Bone marrow (tissue), 2 donors: ENCODE measurements at regions not wholly inside any gene's neighbourhood (a gene's known extent, or its start where the extent isn't known, plus 50 kb on each side); places are given as distances from the start of the nearest gene placed in this dataset.
A peak's percentile ranks its signal among the peaks of the same experiment; 100 is the strongest.
"Not testable (repeated sequence)": the region's sequence is repeated elsewhere in the genome, so short reads cannot be mapped to it uniquely, and the experiment has no call there.

ENCODE experiments used
- DNase-seq, 2 donors: peaks; one replicate each; lab custom pipeline; 2025; lab: John Stamatoyannopoulos, UW

DNA sequence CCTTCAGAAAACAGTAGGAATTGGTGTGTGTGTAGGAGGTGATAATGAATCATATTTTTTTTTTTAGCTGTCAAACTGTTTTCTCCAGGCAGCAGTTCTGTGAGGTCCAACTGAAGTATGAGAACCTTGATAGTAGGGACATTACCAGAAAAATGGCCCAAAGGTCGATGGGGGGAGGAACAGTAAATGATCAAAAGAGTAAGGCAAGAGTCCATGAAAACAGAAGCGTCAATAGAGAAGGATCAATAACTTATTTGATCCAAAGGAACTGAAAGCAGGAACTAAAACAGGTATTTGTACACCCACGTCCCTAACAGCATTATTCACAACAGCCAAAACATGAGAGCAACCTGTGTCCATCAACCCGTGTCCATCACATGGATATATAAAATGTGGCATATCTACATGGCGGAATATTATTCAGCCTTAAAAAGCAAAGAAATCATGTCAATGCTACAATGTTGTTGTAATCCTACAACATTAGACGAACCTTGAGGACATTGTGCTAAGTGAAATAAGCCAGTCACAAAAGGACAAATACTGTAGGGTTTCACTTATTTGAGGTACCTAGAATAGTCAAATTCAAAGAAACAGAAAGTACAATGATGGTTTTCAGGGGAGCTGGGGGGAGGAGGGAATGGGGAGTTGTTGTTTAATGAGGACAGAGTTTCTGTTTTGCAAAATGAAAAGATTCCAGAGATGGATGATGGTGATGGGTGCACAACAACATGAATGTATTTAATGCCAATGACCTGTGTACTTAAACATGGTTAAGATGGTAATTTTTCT lies 214.0 kb upstream of the KLF14 start:
- no peak for DNase-seq

DNA sequence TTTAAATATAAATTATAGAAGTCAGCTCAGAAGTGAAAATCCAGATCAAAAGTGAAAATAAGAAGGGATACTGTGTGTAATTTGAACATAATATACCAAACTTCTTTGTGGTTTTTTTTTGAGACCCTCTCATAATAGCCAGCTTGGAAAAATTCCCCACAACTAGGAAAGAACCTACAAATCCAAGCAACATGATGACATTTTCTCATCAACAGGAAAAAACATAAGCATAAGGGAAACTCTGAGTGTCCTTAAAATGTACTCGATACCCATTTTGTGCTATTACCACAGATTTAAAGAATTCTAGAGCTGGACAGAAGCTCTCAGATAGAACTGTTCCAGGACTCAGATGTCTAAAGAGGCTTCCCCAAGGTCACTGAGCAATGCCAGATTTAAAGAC lies 214.8 kb upstream of the KLF14 start:
- no peak for DNase-seq

DNA sequence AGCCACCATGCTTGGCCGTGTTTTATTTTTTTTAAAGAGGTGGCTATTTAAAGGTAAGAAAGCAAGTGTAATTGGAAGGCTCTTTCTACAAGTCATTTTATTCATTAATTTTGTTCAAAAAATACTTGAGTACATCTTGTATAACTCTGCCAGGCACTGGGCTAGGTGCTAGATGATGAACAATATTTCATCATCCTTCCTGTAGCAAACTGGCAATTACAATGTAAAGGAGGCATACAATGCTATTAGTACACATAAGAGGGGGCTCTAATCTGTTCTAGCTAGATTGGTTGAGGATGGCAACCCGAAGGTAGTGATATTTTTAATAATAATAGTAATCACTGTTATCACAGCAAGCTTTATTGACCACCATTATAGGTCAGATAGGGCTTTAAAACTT lies 215.5 kb upstream of the KLF14 start:
- DNase-seq: no peak

DNA sequence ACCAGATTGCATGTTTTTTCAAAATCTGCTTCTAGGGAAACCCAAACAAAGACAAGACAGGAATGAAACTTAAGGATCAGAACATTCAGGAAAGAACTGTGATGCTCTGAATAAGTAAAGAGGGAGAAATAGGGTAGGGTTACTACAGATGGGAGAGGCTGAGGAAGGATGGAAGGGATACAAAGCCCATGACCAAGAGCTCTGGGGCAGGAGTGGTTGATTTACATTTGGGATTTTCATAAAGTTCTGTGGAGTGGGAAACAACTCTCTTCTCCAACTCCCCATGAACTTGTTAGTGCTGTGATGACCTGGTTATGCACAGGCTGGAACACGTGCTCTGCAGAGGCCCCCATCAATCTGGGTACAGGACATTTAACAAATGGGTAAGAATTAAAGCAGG lies 216.0 kb upstream of the KLF14 start:
- DNase-seq: no peak

DNA sequence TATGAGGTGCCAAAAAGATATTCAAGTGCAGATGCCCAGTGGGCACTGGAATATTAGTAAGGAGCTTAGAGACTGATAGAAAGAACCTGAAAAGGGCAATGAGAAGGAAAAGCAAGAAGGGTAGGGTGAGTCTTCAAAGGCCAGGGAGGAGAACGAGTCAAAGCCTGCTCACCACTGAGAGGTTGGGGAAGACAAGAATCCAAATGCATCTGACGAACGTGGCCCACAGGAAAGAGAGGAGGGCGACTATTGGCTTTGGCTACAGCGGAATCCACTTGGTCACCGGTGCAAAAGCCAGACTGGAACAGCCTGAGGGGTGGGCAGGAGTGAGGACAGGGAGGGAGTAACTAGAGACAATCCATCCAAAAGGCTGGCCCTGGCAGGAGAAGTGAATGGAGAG lies 216.7 kb upstream of the KLF14 start:
- DNase-seq: no peak

DNA sequence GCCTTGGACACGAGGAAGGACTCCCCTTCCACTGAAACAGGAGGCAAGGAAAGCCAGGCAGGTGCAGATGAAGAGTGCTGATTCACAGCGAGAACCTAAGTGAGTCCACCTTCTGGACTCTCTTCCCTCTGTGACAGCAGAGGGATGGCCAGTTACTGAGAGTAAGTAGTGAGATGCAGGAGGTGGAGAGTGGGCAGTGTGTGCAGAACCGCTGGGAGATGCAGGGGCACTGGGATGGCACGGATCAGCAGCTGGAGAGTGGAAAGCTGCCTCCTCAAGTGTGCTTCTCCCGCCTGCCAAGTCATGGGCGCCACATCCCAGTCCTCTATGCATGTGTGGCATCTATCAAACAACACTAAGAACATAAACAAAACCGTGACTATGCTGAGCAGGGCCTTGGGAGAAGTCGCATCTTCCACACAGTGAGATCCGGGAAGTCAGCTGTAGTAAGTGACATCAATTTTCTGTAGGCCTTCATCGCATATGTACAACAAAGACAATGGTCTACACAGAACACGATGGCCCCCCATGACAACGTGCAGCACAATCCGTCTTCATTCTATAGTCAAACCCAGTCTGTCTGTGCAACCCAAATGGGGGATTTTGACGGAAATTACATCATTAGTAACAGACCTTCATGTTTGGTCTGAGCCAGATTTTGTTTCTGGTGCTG lies 217.4 kb upstream of the KLF14 start:
- DNase-seq: no peak

DNA sequence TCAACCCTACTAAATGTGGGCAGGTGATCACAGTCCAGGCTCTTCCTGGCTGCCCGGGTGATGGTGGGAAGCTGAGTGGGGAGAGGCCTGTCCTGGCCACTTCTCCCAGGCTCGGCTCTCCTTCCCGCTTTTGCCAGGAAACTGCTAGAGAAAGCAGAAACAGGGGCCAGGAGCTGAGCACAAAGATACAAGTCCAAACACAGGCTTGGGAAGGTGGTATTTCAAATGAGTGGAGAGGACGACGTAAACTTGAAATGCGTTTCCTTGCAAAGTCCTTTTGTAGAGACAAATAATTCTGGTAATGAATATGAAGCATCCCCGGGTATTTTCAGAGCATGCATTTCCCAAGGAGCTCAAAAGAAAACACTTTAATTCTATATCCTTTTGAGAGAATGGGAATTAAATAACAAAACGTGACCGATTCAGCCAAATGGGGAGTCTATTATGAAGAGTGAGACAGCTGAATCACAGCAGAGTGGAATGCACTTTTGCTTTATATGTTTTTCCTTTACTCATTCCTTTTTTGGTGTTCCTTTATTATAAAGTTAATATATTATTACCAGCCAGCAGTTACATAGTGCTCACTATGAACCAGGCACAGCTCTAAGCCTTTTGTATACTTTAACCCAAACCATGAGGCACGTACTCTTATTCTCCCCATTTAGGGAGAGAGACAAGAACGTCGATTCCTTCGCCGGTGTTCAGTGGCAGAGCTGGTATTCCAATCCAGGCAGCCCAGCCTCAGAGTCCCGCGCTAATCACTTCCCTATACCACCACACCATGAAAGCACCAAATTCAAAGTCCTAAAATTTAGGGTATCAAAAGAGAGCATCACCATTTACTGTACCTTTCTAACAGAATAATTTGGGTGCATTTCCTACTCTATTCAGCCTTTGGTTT lies 218.2 kb upstream of the KLF14 start:
- no peak for DNase-seq

DNA sequence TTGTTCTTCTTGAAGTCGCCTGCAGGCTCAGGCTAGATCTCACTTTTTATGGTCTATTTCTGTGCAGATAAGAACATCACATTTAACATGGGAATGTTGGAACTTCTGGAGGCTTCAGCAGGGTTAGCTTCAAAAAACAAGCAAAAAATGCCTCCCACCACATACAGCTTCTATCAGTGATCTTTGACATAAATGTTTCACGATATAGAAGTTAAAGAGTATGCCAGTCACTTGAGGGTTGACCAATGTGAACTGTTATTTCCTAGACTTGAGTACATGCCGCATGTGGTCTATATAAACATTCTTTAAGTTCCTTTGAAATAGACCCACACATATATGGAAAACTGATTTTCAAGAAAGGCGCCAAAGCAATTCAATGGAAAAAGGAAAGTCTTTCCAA lies 219.2 kb upstream of the KLF14 start:
- no peak for DNase-seq

DNA sequence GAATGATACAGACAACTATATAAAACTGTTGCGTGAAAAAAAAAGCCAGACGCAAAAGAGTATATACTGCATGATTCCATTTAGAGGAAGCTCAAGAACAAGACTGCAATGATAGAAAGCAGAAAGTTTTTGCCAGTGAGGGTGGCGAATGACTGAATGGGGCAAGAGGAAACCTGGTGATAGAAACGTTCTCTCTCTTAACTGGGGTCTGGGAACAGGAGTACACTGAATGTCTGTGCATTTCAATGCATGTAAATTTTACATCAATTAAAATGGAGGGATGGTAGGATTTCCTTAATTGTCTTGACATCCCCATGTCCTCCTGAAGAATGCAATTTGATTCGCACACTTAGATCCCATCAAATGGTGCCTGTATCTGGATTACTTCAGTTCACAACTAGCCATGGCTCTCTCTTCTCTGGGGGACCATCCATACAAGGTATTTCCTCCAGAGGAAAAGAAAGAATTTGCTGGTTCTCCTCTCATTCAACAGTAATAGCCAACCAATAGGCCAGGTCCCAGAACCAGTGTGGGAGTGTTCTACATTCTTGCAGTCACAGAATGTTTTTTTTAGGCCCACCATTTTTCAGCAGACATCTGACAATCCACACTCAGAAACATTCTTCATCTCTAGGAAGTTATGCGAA lies 221.0 kb upstream of the KLF14 start:
- no peak for DNase-seq

DNA sequence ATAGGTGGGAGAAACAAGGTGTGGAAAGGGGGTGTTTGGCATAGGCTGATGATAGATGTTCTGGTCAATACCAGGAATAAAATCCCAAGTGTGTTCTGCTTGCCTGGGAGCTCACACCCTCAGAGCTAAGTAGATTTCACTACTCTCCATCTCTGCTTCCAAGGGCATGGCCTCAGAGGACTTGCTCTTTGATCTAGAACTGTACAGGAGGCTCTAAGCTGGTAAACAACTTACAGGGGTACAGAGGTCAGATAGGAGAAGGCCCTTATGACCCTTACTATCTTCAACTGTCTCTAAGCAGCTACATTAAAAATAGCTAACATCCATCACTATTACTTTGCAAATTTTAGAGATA lies 221.5 kb upstream of the KLF14 start:
- no peak for DNase-seq

DNA sequence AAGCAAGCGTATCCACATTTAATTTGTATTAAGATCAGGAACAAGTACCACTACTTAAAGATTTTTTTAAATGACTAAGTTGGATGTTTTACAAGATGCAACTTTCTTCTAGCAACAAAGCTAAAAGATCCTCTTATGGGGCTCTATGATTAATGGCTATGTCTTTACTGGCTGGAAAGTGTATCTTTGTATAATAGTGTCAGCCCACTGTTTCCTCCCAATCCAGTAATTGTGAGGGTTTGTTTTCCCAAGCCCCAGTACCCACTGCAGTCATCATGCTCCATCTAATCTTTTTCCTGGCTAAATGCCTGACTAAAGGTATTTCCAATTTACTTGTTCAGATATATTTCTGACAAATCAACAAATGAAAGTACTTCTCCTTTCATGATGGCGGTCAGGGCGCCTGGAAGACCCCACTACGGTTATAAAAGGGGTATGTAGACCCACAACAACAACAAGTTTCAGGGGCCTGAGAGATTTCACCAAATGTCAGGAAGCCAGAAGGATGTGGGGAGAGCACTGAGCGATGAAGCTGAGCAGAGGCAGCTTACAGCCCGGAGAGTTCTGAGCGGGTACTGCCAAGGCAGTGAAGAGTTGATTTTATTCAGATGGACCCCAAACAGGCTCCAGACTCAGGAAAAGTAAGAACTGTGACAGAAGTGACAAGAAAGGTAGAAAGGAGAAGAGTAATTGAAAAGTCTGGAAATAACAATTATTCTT lies 222.6 kb upstream of the KLF14 start:
- DNase-seq: peak in 1 of 2 donors; percentile 26

DNA sequence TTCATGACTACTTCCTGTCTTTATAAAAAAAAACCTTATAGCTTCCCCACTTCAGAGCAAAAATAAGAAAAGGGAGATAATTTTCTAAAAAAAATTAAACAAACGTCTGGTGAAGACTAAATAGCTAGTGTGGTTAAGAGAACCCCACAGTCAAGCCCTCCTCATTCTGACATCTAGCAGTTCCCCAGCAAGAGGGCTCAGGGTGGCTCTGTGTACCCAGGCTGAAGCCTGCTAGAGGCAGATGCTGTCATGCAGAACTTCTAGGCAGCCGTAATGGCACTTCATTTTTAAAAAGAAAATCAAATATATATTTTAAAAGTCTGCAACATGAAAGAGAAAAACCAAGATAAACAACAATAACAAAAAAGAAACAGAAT lies 223.1 kb upstream of the KLF14 start:
- peak in 1 of 2 donors; percentile 26 for DNase-seq

DNA sequence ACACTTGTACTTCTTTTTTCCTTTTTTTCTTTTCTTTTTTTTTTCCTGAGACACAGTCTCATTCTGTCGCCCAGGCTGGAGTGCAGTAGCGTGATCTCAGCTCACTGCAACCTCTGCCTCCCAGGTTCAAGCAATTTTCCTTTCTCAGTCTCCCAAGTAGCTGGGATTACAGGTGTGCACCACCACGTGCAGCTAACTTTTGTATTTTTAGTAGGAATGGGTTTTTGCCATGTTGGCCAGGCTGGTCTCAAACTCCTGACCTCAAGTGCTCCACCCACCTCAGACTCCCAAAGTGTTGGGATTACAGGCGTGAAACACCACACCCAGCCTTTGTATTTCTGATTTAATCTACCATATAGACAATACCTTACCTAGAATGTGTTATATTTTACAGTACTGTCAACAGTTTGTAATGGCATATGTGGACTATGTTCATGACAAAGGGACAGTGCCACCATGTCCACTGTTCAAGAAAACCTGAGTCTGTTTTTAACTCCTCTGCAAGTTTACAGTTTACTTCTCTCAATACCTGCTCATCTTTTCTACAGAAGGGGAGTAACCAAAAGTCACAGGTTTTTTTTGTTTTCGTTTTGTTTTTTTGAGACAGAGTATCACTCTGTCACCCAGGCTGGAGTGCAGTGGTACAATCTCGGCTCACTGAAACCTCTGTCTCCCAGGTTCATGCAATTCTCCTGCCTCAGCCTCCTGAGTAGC lies 223.9 kb upstream of the KLF14 start:
- not testable (repeated sequence) for DNase-seq

DNA sequence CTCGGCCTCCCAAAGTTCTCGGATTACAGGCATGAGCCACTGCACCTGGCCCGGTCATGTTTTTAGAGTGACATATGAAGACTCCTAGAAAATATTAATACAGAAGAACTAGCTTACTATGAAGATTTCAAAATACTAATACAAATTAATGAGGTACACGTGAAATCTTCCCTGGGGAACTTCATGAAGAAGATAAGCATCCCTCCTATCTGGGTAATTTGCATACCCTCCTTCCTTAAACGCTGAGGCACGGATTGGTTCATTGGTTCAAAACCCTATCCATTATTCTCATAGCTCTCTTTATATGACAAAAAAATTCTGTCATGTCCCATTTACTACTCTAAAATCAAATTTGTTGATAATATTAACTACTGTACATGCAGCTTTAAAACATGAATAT lies 224.8 kb upstream of the KLF14 start:
- DNase-seq: no peak

DNA sequence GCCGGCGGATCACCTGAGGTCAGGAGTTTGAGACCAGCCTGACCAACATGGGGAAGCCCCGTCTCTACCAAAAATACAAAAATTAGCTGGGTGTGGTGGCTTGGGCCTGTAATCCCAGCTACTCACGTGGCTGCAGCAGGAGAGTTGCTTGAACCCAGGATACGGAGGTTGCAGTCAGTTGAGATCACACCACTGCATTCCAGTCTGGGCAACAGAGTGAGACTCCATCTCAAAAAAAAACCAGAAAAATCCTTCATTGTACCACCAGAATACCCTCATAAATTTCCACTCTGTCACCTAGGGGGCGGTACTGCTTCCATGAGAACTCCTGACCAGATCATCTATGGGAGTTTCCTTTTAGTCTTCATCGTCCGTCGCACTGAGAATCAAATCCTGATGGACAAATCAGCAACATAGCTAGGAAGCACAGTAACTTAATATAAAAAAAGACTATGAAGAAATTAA lies 225.8 kb upstream of the KLF14 start:
- no peak for DNase-seq

DNA sequence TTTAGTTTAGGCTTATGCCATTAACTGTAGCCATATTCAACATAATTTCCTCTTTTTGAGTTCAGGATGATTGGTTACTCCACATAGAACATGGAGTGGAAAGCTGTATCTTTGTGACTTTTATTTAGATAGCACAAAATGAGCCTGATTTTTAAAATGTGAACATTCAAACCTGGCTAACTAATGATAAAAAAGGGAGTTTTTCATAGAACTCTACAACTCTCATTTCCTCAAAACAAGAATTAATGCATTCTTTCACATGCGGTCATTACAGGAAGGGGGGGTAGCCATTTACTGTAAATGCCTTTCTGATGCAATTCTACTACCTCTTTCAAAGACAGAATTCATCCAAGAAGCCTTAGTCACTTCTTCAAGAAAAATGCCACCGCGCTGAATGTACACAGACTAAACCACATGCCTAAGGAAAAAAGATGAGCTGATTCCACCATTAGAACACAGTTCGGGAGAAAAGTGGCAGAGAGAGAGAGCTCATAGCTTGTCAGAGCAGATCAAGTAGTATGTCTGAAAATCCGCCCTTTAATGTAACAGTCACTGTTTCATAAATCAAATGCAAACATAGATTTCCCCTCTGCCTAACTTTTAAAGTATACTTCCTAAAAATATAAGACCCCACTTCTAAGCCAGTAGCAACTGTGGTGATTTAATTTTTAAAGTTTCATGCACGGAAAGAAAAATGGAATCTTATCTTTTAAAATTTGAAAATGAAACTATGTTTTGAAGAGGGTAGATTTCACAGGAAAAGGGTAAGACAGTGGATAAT lies 226.4 kb upstream of the KLF14 start:
- peak in 1 of 2 donors; percentile 76 for DNase-seq

DNA sequence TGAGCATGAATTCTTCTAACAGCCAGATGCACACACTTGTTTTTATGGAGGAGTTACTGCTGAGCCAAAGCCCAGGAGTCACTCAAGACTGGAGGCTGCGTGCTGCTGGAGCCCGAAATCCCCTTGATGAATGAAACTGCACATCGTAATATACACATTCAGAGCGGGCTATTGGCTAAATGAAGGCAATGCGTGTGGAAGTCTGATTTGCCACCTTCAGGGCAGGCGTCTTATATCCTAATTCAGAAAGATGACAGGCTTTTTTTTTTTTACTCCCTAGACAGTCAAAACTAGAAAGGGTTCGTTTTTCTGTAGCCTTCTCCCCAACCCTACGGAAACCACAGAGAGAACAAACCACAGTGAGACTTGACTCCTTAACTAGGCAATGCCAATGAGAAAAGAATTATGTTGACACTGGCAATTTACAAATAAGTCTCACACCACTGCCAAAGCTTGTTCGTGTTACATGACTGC lies 227.2 kb upstream of the KLF14 start:
- no peak for DNase-seq

DNA sequence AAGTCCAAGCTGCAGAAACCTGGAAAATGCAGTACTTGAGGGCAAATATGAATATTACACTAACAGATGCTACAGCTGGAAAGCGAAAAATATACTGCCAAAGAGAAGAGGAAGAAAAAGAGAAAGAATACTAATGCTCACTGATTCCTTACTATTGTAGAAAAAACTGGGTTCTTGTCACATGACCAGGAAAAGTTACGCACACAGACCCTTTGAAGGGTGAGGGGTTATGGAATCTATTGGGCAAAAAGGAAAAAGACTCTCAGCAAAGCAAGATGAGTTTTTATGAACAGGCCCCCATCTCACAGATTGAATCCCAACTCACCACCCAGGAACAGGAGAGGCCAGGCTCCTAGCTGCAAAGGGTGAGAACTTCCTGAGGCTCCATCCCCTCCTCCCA lies 228.1 kb upstream of the KLF14 start:
- DNase-seq: no peak

DNA sequence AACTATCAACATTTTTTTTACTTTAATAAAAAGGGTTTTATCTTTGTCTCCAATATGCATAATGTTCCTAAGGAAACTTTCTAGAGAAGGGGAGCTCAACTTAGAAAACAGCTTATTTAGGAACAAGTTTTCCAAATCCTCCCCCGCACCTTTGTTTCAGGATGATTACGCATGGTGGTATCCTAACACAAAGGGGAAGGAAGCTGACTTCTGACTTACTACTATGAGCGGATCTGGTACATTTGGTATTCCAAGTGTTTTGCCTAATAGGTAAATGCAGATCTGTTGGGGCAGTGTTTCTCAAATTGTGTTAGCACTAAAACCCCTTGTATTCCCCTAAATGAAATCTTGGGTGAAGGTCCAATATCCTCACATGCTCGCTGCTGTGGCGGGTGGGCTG lies 229.3 kb upstream of the KLF14 start:
- DNase-seq: no peak

DNA sequence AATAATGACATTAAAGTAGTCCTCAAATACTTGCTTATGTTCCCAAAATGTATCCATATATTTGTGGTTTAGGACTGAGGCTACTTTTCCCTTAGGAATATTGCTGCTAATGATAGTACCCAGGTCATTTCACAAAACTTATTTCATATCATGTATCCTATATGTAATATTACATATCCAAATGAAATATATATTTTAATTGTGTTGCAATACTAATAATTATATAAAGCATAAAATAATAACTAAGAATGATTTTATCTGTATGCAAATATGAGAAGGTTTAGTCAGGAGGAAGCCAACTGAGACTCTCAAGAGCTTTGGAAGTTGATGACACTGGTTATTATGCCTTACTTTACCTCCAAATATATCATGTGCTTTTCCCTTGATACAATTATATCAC lies 231.5 kb upstream of the KLF14 start:
- DNase-seq: no peak
